Breast epithelium (tissue), 3 donors: ENCODE measurements at regions not wholly inside any gene's neighbourhood (a gene's known extent, or its start where the extent isn't known, plus 50 kb on each side); places are given as distances from the start of the nearest gene placed in this dataset.

Source experiments
- POLR2AphosphoS5 ChIP-seq, 3 donors: sonication (generic); formaldehyde crosslinking; IDR thresholded peaks; one replicate each; pipeline ENCODE4 v1.6.1; 2017; ENCODE audit warnings: antibody characterized with exemption in 3 of 3
- TF ChIP-seq, protein P1 (sequence below), 3 donors: fragments of 450-650 bp; IDR thresholded peaks; one replicate each; pipeline ENCODE4 v1.5.1; 2016 to 2017; ENCODE audit warnings: antibody characterized with exemption in 3 of 3, mild to moderate bottlenecking in 3 of 3, moderate library complexity in 3 of 3

DNA sequence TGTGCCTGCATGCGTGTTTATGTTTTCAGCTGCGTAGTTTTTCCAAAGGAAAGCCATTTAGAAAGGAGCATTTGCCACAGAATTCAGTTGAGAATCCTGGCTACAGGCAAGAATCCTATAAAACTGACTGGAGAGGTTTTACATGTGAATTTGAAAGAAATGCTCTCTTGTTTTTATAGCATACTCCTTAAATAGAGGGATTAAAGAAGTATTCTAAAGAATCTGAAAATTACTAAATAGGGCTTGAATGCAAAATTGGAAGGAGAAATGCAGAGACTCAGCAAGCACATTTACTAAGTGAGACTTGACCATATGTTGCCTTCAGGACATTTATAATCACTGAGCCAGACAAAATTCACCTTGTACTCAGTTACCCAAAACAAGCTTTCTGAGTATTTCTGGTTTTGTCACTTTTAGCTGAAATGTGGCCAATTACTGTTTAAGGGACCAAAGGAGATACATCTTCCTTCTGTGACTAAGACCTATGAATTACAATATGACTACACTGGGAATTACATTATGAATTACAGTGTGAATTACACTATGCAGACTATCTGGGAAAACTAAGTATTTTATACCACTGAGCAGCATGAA is 107.4 kb upstream of the ASCC3 start:
- TF ChIP-seq, protein P1, sequence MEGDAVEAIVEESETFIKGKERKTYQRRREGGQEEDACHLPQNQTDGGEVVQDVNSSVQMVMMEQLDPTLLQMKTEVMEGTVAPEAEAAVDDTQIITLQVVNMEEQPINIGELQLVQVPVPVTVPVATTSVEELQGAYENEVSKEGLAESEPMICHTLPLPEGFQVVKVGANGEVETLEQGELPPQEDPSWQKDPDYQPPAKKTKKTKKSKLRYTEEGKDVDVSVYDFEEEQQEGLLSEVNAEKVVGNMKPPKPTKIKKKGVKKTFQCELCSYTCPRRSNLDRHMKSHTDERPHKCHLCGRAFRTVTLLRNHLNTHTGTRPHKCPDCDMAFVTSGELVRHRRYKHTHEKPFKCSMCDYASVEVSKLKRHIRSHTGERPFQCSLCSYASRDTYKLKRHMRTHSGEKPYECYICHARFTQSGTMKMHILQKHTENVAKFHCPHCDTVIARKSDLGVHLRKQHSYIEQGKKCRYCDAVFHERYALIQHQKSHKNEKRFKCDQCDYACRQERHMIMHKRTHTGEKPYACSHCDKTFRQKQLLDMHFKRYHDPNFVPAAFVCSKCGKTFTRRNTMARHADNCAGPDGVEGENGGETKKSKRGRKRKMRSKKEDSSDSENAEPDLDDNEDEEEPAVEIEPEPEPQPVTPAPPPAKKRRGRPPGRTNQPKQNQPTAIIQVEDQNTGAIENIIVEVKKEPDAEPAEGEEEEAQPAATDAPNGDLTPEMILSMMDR (IDR thresholded peaks at IDR 0.05), result no peak
- TF ChIP-seq POLR2AphosphoS5 (IDR thresholded peaks at IDR 0.05), result no peak
